Fibroblast of villous mesenchyme (primary cell): ENCODE measurements at regions not wholly inside any gene's neighbourhood (a gene's known extent, or its start where the extent isn't known, plus 50 kb on each side); places are given as distances from the start of the nearest gene placed in this dataset.
A peak's percentile ranks its signal among the peaks of the same experiment; 100 is the strongest.

Experiments
- DNase-seq: peaks from one replicate; pipeline ENCODE4 v3.0.0-alpha.2; 2010; ENCODE audit warnings: low read depth
- H3K4me3 ChIP-seq: 2 replicates; pipeline ENCODE4 v1.5.1; 2011; ENCODE audit warnings: low read depth, mild to moderate bottlenecking, low read length
- TF ChIP-seq, protein P1 (sequence below): IDR thresholded peaks from 2 replicates; pipeline ENCODE4 v1.5.1; 2012; ENCODE audit warnings: low read depth, mild to moderate bottlenecking, low read length; ENCODE audit not compliant: insufficient read depth

DNA sequence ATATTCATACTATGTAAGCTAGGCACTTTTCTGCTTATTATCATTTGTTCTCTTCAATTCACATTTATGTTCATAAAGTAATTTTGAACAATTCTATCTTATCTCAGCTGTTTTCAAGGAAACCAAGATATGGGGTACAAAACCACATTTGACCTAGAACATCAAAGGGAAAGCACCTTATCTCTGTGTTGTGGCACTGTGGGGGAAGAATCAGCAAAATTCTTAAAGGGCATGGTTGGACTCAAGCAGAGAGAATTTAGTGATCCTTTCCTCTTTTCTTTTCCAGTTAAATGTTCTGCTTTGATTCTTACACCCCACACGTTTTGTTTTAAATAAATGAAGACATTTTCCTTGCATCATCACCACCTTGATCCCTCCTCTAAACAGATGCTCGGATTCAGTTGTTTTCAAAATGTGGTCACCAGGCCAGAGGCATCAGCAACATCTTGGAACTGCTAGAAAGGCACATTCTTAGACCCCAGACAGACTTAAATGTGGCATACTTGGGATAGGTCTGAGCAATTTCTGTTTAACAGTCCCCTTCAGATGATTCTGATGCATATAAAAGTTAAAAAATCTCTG is 128.4 kb upstream of the TP63 start:
- TF ChIP-seq, protein P1, sequence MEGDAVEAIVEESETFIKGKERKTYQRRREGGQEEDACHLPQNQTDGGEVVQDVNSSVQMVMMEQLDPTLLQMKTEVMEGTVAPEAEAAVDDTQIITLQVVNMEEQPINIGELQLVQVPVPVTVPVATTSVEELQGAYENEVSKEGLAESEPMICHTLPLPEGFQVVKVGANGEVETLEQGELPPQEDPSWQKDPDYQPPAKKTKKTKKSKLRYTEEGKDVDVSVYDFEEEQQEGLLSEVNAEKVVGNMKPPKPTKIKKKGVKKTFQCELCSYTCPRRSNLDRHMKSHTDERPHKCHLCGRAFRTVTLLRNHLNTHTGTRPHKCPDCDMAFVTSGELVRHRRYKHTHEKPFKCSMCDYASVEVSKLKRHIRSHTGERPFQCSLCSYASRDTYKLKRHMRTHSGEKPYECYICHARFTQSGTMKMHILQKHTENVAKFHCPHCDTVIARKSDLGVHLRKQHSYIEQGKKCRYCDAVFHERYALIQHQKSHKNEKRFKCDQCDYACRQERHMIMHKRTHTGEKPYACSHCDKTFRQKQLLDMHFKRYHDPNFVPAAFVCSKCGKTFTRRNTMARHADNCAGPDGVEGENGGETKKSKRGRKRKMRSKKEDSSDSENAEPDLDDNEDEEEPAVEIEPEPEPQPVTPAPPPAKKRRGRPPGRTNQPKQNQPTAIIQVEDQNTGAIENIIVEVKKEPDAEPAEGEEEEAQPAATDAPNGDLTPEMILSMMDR = no peak
- no peak for DNase-seq

DNA sequence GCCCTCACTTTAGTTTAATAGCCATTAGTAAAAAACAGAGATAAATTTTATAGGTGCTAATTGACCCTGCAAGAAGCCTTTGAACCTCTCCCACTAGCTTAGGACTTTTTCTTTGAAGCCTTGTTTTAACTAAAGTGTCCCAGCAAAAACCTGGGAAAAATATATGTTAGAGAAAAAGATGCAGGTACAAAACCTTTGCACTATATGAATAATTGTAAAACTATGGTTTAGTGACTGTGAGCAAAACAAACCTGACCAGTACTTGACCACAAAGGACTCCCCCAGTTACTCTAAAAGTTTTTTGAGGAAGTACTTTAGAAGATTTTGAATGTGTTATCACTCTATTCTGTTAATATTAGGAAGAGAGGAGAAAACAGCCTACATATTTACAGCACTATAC is 123.3 kb upstream of the TP63 start:
- TF ChIP-seq, protein P1 = no peak
- H3K4me3 ChIP-seq = no peak overlapping the region
- no peak for DNase-seq

More for the DNA sequence above, 128.4 kb upstream of the TP63 start:
- H3K4me3 ChIP-seq = no peak overlapping the region

DNA sequence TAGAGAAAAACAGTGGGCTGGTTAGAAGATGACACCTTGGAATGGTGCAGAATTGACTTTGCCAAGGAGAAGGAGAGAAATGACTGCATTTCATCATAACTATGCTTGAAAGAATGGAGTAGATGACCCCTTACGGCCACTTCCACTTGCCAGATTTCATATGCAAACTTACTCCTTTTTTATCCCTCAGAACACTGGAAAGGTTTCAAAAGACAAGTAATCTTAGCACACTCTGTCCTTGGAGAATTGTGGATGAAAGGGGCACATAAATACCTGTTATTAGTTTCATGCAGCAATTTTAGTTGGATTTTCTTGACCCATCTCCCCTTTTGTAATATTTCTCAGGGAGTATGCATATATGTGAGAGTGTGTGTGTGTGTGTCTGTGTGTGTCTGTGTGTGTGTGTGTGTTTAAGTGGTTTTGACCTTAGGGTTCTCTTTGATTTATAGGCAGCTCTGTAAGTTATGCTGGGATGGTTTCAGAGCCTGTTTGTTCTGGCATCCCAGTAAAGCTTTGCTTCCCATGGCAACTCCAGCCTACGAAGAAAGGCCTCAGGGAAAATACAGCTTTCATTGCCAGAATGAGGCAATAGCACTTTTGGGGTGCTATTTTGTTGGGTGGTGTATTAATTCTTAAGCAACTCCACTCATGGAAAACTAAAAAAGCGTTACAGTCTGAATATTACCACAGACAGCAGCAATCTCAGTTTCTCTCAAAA is 122.2 kb upstream of the TP63 start:
- TF ChIP-seq, protein P1 = no peak
- no peak overlapping the region for H3K4me3 ChIP-seq
- peak; percentile 39 for DNase-seq

DNA sequence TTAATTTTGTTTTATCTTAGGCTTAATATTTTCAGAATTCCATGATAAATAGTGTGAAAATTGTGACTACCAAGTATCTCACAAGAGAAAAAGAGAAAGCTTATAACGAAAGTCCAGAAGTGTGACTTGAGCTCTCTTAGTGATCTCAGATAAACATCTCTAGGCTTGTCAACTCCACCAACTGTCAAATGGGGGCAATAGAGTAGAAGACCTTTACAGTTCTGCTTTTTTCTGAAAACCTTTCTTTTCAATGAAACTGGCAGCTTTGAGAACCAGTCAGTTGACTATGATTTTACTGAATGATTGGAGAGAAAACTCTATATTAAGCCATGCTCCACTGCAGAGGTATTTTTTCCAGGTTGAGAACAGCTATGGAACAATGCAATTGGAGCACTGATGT is 119.2 kb upstream of the TP63 start:
- no peak for DNase-seq
- TF ChIP-seq, protein P1 = no peak
- H3K4me3 ChIP-seq = no peak overlapping the region

DNA sequence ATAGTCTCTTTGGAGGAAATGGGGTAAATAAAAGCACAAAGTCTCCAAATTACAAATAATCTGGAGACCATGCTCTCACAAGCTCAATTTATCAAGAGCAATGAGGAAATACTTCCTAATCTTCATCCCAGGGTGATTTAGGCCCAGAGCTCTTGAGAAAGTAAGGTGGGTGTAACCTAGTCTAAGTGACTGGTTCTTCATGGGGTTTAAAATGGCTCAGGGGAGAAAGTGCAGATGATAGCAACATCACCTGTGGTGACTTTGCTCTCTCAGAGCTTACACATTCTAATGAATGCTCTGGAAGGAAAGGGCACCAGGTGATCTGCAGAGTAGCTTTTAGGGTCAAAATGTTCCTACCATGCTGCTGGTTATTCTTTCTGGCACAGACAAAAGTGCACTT is 118.4 kb upstream of the TP63 start:
- no peak for DNase-seq
- no peak overlapping the region for H3K4me3 ChIP-seq
- TF ChIP-seq, protein P1 = no peak

DNA sequence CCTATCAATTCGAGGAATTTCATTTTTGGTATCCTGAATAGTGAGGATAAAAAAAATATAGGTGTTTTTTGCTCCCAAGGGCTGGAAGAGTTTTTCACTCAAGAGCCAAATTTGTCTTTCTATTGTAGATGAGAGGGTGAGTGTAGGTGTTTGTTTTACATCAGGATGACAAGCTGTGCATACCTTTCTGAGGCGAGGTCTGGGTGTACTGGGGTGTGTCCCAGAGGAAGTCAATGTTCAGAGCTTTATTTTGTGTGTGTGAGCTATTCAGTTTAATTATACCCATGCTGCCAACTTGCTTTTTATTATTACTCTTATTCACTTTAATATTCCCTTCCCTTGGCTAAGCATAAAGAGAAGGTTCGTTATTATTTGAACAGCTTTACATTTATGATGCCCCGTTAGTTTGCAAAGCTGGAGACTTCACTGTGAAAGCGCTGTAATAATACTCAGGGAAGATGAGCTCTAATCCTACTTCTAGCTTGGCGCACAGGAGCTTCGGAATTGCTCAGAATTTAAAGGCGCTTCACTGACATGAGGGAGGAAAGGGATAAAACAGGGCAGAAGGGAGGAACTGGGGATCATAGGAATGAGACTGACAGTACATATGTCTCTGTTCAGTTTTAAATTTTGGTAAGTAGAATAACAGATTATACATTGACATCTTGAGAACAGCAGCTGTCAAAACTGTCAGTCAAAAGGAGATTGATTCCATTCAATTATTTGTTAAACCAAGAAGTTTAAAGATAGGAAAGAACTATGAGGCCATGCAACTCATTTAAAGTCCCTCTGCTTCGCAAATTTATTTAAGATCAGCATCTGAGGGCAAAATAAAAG is 117.7 kb upstream of the TP63 start:
- TF ChIP-seq, protein P1 = no peak
- no peak for DNase-seq
- H3K4me3 ChIP-seq = no peak overlapping the region
